ENCODE measurements at regions not wholly inside any gene's neighbourhood (a gene's known extent, or its start where the extent isn't known, plus 50 kb on each side); places are given as distances from the start of the nearest gene placed in this dataset.
"Not testable (repeated sequence)": the region's sequence is repeated elsewhere in the genome, so short reads cannot be mapped to it uniquely, and the experiment has no call there.

GRCh38 chr1:148389027-148389339 lies 94.1 kb downstream of the PPIAL4G start:
- DNase-seq (ENCODE audit: insufficient read length, low spot score) (no peak), FAIRE-seq (no peak)
- TF ChIP-seq CTCF (IDR thresholded peaks at IDR 0.05; ENCODE audit: insufficient read depth, missing control alignments) = no peak

GRCh38 chr1:148388260-148389026 lies 94.7 kb downstream of the PPIAL4G start:
- FAIRE-seq (no peak), DNase-seq (ENCODE audit: insufficient read length, low spot score) (no peak)
- TF ChIP-seq CTCF (IDR thresholded peaks at IDR 0.05; ENCODE audit: insufficient read depth, missing control alignments) = no peak

GRCh38 chr1:148387949-148388259 lies 95.2 kb downstream of the PPIAL4G start:
- DNase-seq (ENCODE audit: insufficient read length, low spot score); FAIRE-seq: not testable (repeated sequence)

- not testable (repeated sequence) for FAIRE-seq
Measured at GRCh38 chr1:148387122-148387948, 95.8 kb downstream of the PPIAL4G start.

GRCh38 chr1:148386617-148387016 lies 96.5 kb downstream of the PPIAL4G start:
- TF ChIP-seq CTCF (IDR thresholded peaks at IDR 0.05; ENCODE audit: insufficient read depth, missing control alignments) = no peak
- no peak for FAIRE-seq
- DNase-seq (ENCODE audit: insufficient read length, low spot score) = no peak

More at GRCh38 chr1:148387122-148387948, 95.8 kb downstream of the PPIAL4G start:
- not testable (repeated sequence) for DNase-seq (ENCODE audit: insufficient read length, low spot score)

GRCh38 chr1:148386031-148386398 lies 97.1 kb downstream of the PPIAL4G start:
- not testable (repeated sequence) for DNase-seq (ENCODE audit: insufficient read length, low spot score); FAIRE-seq

- FAIRE-seq = no peak
- no peak for TF ChIP-seq CTCF (IDR thresholded peaks at IDR 0.05; ENCODE audit: insufficient read depth, missing control alignments)
- no peak for DNase-seq (ENCODE audit: insufficient read length, low spot score)
Measured at GRCh38 chr1:148385371-148386030, 97.6 kb downstream of the PPIAL4G start.

- no peak for FAIRE-seq
- DNase-seq (ENCODE audit: insufficient read length, low spot score) = no peak
- TF ChIP-seq CTCF (IDR thresholded peaks at IDR 0.05; ENCODE audit: insufficient read depth, missing control alignments) = no peak
Measured at GRCh38 chr1:148383966-148384365, 99.1 kb downstream of the PPIAL4G start.

Data from D721Med (cell line).